B cell (primary cell): ENCODE measurements at regions not wholly inside any gene's neighbourhood (a gene's known extent, or its start where the extent isn't known, plus 50 kb on each side); places are given as distances from the start of the nearest gene placed in this dataset.
"Not testable (repeated sequence)": the region's sequence is repeated elsewhere in the genome, so short reads cannot be mapped to it uniquely, and the experiment has no call there.

Experiments used
- ATAC-seq: fragments of 200-7000 bp; cut with Tn5 transposase; one replicate; pipeline ENCODE4 v1.10.0; 2021; ENCODE audit warnings: low read depth, mild to moderate bottlenecking, moderate number of reproducible peaks, moderate library complexity
- CTCF ChIA-PET: fragments of 350-600 bp; sonication (Branson Sonifier 250); formaldehyde crosslinking; loops from one replicate; lab custom pipeline; 2021; ENCODE audit warnings: antibody characterized with exemption, inconsistent platforms; lab: Charles Lee
- POLR2A ChIA-PET: fragments of 350-600 bp; sonication (Branson Sonifier 250); formaldehyde crosslinking; loops from one replicate; lab custom pipeline; 2021; ENCODE audit warnings: antibody characterized with exemption; lab: Charles Lee
- DNase-seq: peaks from one replicate; pipeline ENCODE4 v3.0.0; 2013
- H2AFZ ChIP-seq: 2 replicates; pipeline ENCODE4 v1.6.1; 2012; ENCODE audit warnings: mild to moderate bottlenecking, low read depth, low read length; ENCODE audit not compliant: insufficient read depth, poor library complexity, severe bottlenecking
- H3K27ac ChIP-seq, 2 donors: 1 replicate in 1 of 2; 2 replicates in 1 of 2; pipeline ENCODE4 v1.5.1; 2012 to 2013; ENCODE audit warnings: low read length in 2 of 2, mild to moderate bottlenecking in 2 of 2, moderate library complexity in 1 of 2
- H3K27me3 ChIP-seq, 4 experiments: fragments of 200-600 bp in 1 of 4; sonication (generic) in 1 of 4; replicated peaks in 1 of 4; 1 replicate in 2 of 4; 2 replicates in 2 of 4; pipeline versions ENCODE4 v1.6.1 to v1.7.0; 2013 to 2016; ENCODE audit warnings: low read length in 3 of 4, mild to moderate bottlenecking in 2 of 4, mixed read lengths in 1 of 4, moderate library complexity in 1 of 4; ENCODE audit not compliant: insufficient read depth in 4 of 4, control insufficient read depth in 3 of 4; ENCODE audit errors: control extremely low read depth in 1 of 4
- H3K36me3 ChIP-seq, 2 experiments: replicated peaks in 1 of 2; 1 replicate in 1 of 2; 2 replicates in 1 of 2; pipeline versions ENCODE4 v1.6.1 to v1.7.1; 2013; ENCODE audit warnings: low read length in 1 of 2; ENCODE audit not compliant: insufficient read depth in 2 of 2, control insufficient read depth in 1 of 2; ENCODE audit errors: control extremely low read depth in 1 of 2, extremely low read depth in 1 of 2
- H3K4me1 ChIP-seq, 2 donors: fragments of 200-600 bp in 1 of 2; sonication (generic) in 1 of 2; 1 replicate in 1 of 2; 2 replicates in 1 of 2; pipeline versions ENCODE4 v1.5.1 to v1.6.1; 2013 to 2017; ENCODE audit warnings: low read length in 2 of 2; ENCODE audit not compliant: control insufficient read depth in 2 of 2, insufficient read depth in 2 of 2
- H3K4me2 ChIP-seq: replicated peaks from 2 replicates; pipeline ENCODE3; 2012; ENCODE audit warnings: mild to moderate bottlenecking, low read depth, low read length; ENCODE audit not compliant: poor library complexity, severe bottlenecking
- H3K4me3 ChIP-seq, 5 experiments: fragments of 200-600 bp in 1 of 5; sonication (generic) in 1 of 5; 1 replicate in 3 of 5; 2 replicates in 2 of 5; pipeline versions ENCODE4 v1.5.1 to v1.7.0; 2011 to 2016; ENCODE audit warnings: low read length in 4 of 5, mild to moderate bottlenecking in 4 of 5, low read depth in 2 of 5, control low read depth in 1 of 5, moderate library complexity in 1 of 5; ENCODE audit not compliant: insufficient read depth in 1 of 5; ENCODE audit errors: control extremely low read depth in 1 of 5, extremely low read depth in 1 of 5
- H3K79me2 ChIP-seq: fragments of 200-600 bp; sonication (generic); one replicate; pipeline ENCODE4 v1.6.0; 2016; ENCODE audit warnings: low read length; ENCODE audit not compliant: control insufficient read depth, insufficient read depth
- H3K9ac ChIP-seq: fragments of 200-600 bp; sonication (generic); 2 replicates; pipeline ENCODE4 v1.6.1; 2017; ENCODE audit warnings: mild to moderate bottlenecking, low read length, moderate library complexity
- H3K9me3 ChIP-seq, 3 donors: one replicate each; pipeline versions ENCODE4 v1.6.1 to v1.7.1; 2013; ENCODE audit warnings: low read length in 2 of 3; ENCODE audit not compliant: control insufficient read depth in 2 of 3, insufficient read depth in 1 of 3; ENCODE audit errors: control extremely low read depth in 1 of 3
- H4K20me1 ChIP-seq: 2 replicates; pipeline ENCODE4 v1.6.0; 2012; ENCODE audit warnings: mild to moderate bottlenecking, low read length; ENCODE audit not compliant: insufficient read depth, control insufficient read depth, poor library complexity, severe bottlenecking
- H3K27ac Mint-ChIP-seq: one replicate; pipeline ENCODE4 v1.8.0; 2021; ENCODE audit warnings: mixed read lengths
- H3K27me3 Mint-ChIP-seq: one replicate; pipeline ENCODE4 v1.8.0; 2021; ENCODE audit warnings: mixed read lengths
- H3K4me1 Mint-ChIP-seq: one replicate; pipeline ENCODE4 v1.8.0; 2021; ENCODE audit warnings: mixed read lengths
- H3K4me3 Mint-ChIP-seq: one replicate; pipeline ENCODE4 v1.8.0; 2021; ENCODE audit warnings: mixed read lengths
- H3K9me3 Mint-ChIP-seq: one replicate; pipeline ENCODE4 v1.8.0; 2022; ENCODE audit warnings: mixed read lengths; ENCODE audit not compliant: insufficient read depth
- EZH2 ChIP-seq: IDR thresholded peaks from 2 replicates; pipeline ENCODE4 v1.6.1; 2012; ENCODE audit warnings: borderline replicate concordance, low read depth, mild to moderate bottlenecking, moderate library complexity, low read length; ENCODE audit not compliant: insufficient read depth, poor library complexity, severe bottlenecking
- WGBS: methylation state at CpG from one replicate; pipeline ENCODE4 v1.1.5; 2013; ENCODE audit warnings: missing lambda C conversion rate; ENCODE audit not compliant: insufficient coverage; 5-methylcytosine and 5-hydroxymethylcytosine counted together
- intact Hi-C: fragments of 100-400 bp; cut with micrococcal nuclease; formaldehyde crosslinking; loops from one replicate; pipeline ENCODE4 v1.10.0; 2022
- TF ChIP-seq, protein P1 (sequence below): fragments of 200-600 bp; IDR thresholded peaks from one replicate; pipeline ENCODE4 v1.8.0; 2022; ENCODE audit warnings: antibody characterized with exemption, mild to moderate bottlenecking

DNA sequence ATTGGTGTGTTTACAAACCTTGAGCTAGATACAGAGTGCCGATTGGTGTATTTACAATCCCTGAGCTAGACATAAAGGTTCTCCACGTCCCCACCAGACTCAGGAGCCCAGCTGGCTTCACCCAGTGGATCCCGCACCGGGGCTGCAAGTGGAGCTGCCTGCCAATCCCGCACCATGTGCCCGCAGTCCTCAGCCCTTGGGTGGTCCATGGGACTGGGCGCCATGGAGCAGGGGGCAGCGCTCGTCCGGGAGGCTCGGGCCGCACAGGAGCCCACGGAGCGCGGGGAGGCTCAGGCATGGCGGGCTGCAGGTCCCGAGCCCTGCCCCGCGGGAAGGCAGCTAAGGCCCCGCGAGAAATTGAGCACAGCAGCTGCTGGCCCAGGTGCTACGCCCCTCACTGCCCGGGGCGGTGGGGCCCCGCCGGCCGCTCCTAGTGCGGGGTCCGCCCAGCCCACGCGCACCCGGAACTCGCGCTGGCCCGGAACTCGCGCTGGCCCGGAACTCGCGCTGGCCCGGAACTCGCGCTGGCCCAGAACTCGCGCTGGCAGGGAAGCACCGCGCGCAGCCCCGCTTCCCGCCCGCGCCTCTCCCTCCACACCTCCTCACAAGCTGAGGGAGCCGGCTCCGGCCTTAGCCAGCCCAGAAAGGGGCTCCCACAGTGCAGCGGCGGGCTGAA lies 342.2 kb downstream of the RFPL4B start:
- H4K20me1 ChIP-seq, H3K9me3 Mint-ChIP-seq, H3K9ac ChIP-seq, H3K4me1 Mint-ChIP-seq, H3K4me3 ChIP-seq, ATAC-seq, intact Hi-C loops, H3K27me3 Mint-ChIP-seq, H3K9me3 ChIP-seq, H3K4me3 Mint-ChIP-seq, H3K4me1 ChIP-seq, H3K27me3 ChIP-seq, H2AFZ ChIP-seq, H3K27ac Mint-ChIP-seq, POLR2A ChIA-PET, CTCF ChIA-PET, DNase-seq, H3K4me2 ChIP-seq, H3K36me3 ChIP-seq, H3K79me2 ChIP-seq, H3K27ac ChIP-seq: not testable (repeated sequence)
- WGBS = 97% methylated on average over 31 of the region's 56 CpGs

DNA sequence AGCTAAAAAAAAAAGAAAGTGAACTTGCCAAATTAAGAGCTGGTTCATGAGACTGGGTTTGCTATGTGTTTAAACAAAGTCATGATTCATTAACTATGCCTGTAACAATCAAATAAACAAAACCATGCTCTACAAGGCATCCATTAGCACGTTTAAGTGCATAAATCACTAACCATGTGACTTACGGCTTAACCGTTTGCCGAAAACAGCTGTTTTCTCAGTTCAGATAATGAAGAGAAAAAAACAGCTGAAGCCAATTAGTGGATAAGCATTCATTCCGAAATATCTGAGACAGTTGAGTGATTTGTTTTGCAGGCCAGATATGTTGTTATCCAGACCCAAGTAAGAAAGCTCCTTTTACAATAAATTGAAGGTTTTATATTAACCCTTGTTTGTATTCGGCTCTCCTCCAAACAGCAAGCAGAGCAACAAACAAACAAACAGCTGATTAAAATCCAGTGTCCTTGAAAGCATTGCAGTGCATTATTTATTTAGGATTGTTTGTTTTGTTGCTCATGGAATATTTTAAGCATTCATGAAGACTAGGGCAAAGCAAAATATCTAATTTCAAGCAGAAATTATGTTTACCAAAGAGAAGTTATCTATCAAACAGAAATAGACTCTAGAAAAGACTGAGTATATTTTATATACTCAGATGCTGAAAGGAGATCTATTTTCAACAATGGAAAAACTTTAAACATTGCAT lies 343.5 kb downstream of the RFPL4B start:
- Histone ChIP-seq H3K4me3 (no peak overlapping the region), H3K27ac (no peak overlapping the region), H3K27me3 (no peaks in the 10 kb centered on the region), H3K4me2 (no peak overlapping the region), H3K9ac (no peak overlapping the region), H3K9me3 (peaks cover 0 to 2% (median 0%) of the 10 kb centered on the region in 3 donors), H3K36me3 (no peaks in the 10 kb centered on the region), H3K4me1 (no peaks in the 10 kb centered on the region), H3K79me2 (no peaks in the 10 kb centered on the region), H2AFZ (no peak overlapping the region), H4K20me1 (no peaks in the 10 kb centered on the region)
- Mint-ChIP-seq H3K27me3 (no peaks in the 10 kb centered on the region), H3K4me1 (peaks cover 4% of the 10 kb centered on the region), H3K9me3 (no peaks in the 10 kb centered on the region), H3K4me3 (no peak overlapping the region), H3K27ac (no peak overlapping the region)
- POLR2A ChIA-PET = no interaction called here
- CTCF ChIA-PET = no interaction called here
- DNase-seq (no peak), ATAC-seq (no peak)
- intact Hi-C loops = no loop called here
- no peak for TF ChIP-seq EZH2
- TF ChIP-seq, protein P1, sequence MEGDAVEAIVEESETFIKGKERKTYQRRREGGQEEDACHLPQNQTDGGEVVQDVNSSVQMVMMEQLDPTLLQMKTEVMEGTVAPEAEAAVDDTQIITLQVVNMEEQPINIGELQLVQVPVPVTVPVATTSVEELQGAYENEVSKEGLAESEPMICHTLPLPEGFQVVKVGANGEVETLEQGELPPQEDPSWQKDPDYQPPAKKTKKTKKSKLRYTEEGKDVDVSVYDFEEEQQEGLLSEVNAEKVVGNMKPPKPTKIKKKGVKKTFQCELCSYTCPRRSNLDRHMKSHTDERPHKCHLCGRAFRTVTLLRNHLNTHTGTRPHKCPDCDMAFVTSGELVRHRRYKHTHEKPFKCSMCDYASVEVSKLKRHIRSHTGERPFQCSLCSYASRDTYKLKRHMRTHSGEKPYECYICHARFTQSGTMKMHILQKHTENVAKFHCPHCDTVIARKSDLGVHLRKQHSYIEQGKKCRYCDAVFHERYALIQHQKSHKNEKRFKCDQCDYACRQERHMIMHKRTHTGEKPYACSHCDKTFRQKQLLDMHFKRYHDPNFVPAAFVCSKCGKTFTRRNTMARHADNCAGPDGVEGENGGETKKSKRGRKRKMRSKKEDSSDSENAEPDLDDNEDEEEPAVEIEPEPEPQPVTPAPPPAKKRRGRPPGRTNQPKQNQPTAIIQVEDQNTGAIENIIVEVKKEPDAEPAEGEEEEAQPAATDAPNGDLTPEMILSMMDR = no peak
- WGBS = no CpG with 5 or more reads among the region's 6 CpGs
